ENCODE measurements at regions not wholly inside any gene's neighbourhood (a gene's known extent, or its start where the extent isn't known, plus 50 kb on each side); places are given as distances from the start of the nearest gene placed in this dataset.

GRCh38 chr10:21049482-21049881 is 152.4 kb upstream of the NEBL start:
- H3K4me3 ChIP-seq (ENCODE audit: low read depth, low read length), result no peak overlapping the region
- no peak for TF ChIP-seq CTCF (IDR thresholded peaks at IDR 0.05; ENCODE audit: control insufficient read depth, extremely low read depth, insufficient read depth)
- DNase-seq (ENCODE audit: low read depth), result no peak

GRCh38 chr10:21048068-21048467 is 151.0 kb upstream of the NEBL start:
- no peak for TF ChIP-seq CTCF (IDR thresholded peaks at IDR 0.05; ENCODE audit: control insufficient read depth, extremely low read depth, insufficient read depth)
- H3K4me3 ChIP-seq (ENCODE audit: low read depth, low read length), result no peak overlapping the region
- no peak for DNase-seq (ENCODE audit: low read depth)

GRCh38 chr10:21047511-21047910 is 150.4 kb upstream of the NEBL start:
- no peak for DNase-seq (ENCODE audit: low read depth)
- TF ChIP-seq CTCF (IDR thresholded peaks at IDR 0.05; ENCODE audit: control insufficient read depth, extremely low read depth, insufficient read depth), result no peak
- H3K4me3 ChIP-seq (ENCODE audit: low read depth, low read length), result no peak overlapping the region

GRCh38 chr10:21047096-21047495 is 150.0 kb upstream of the NEBL start:
- no peak for DNase-seq (ENCODE audit: low read depth)
- no peak overlapping the region for H3K4me3 ChIP-seq (ENCODE audit: low read depth, low read length)
- TF ChIP-seq CTCF (IDR thresholded peaks at IDR 0.05; ENCODE audit: control insufficient read depth, extremely low read depth, insufficient read depth), result no peak

- DNase-seq (ENCODE audit: low read depth), result no peak
- no peak for TF ChIP-seq CTCF (IDR thresholded peaks at IDR 0.05; ENCODE audit: control insufficient read depth, extremely low read depth, insufficient read depth)
- H3K4me3 ChIP-seq (ENCODE audit: low read depth, low read length), result no peak overlapping the region
These were observed 145.9 kb upstream of the NEBL start for GRCh38 chr10:21043044-21043443.

DNA sequence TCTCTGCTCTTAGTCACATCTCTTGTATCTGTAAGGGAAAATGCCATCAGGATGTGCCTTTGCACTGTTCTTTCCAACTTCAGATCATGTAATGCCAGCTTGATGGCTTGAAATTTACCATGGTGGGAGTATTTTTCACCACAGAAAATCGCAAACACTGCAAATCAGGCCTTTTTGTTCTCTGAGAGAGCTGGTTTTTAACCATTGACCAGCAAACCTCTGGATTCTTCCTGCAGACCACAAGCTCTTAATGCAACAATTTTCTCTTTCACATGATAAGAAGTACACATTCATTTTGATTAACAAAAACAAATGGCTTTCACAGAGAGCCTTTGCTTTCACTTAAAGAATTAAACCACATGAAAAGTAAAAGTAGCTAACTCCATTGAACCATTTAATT is 145.4 kb upstream of the NEBL start:
- TF ChIP-seq CTCF (IDR thresholded peaks at IDR 0.05; ENCODE audit: control insufficient read depth, extremely low read depth, insufficient read depth), result no peak
- no peak overlapping the region for H3K4me3 ChIP-seq (ENCODE audit: low read depth, low read length)
- DNase-seq (ENCODE audit: low read depth), result no peak

DNA sequence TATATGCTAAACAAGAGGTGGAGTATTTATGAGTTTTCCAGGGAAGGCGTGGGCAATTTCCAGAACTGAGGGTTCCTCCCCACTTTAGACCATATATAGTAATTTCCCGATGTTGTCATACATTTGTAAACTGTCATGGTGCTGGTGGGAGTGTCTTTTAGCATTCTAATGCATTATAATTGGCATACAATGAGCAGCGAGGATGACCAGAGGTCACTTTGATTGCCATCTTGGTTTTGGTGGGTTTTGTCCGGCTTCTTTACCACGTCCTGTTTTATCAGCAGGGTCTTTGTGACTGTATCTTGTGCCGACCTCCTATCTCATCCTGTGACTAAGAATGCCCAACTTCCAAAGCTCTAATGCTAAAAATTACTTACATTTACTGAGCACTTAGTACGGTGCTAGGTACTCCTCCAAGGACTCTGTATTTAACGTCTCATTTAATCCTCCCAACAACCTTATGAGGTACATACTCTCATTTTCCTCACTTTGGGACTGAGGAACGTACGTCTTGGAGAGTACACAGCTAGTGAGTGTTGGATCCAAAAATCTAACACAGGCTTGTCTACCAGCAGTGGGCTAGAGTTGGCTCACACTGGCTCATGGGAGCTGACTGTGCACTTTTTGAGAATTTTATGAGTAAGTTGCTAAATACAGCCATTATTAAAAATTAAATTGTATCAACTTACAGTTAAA is 144.8 kb upstream of the NEBL start:
- no peak for DNase-seq (ENCODE audit: low read depth)
- H3K4me3 ChIP-seq (ENCODE audit: low read depth, low read length), result no peak overlapping the region
- no peak for TF ChIP-seq CTCF (IDR thresholded peaks at IDR 0.05; ENCODE audit: control insufficient read depth, extremely low read depth, insufficient read depth)
